MCF 10A (cell line): ENCODE measurements at regions not wholly inside any gene's neighbourhood (a gene's known extent, or its start where the extent isn't known, plus 50 kb on each side); places are given as distances from the start of the nearest gene placed in this dataset.

ENCODE experiments used
- BruUV-seq: library from RNA; stranded (reverse); fragments of 400-500 nt; replicated peaks from 2 replicates; lab custom pipeline; 2021; lab: Mats Ljungman, UMichigan
- CTCF ChIA-PET: fragments of 300-600 bp; sonication (Branson Sonifier 250); formaldehyde crosslinking; extraction: SDS; loops from one replicate; lab custom pipeline; 2021; ENCODE audit warnings: antibody characterized with exemption, inconsistent platforms; lab: Yijun Ruan, JAX
- POLR2A ChIA-PET: fragments of 300-600, 350-650 bp; sonication (Branson Sonifier 250); formaldehyde crosslinking; extraction: SDS; loops from one replicate; lab custom pipeline; 2020; ENCODE audit warnings: antibody characterized with exemption, inconsistent platforms; lab: Yijun Ruan, JAX
- DNase-seq: peaks from one replicate; pipeline ENCODE4 v3.0.0-alpha.2; 2018; ENCODE audit not compliant: unreplicated experiment
- H3K27ac Mint-ChIP-seq: one replicate; pipeline ENCODE4 v1.8.0; 2022; ENCODE audit warnings: mild to moderate bottlenecking, low read depth, mixed read lengths; ENCODE audit not compliant: unreplicated experiment
- H3K27me3 Mint-ChIP-seq: one replicate; pipeline ENCODE4 v1.8.0; 2022; ENCODE audit warnings: mixed read lengths; ENCODE audit not compliant: insufficient read depth, unreplicated experiment
- H3K36me3 Mint-ChIP-seq: one replicate; pipeline ENCODE4 v1.8.0; 2022; ENCODE audit warnings: mild to moderate bottlenecking, moderate library complexity, mixed read lengths; ENCODE audit not compliant: insufficient read depth, unreplicated experiment
- H3K4me1 Mint-ChIP-seq: one replicate; pipeline ENCODE4 v1.8.0; 2022; ENCODE audit warnings: mixed read lengths; ENCODE audit not compliant: insufficient read depth, unreplicated experiment
- H3K4me3 Mint-ChIP-seq: one replicate; pipeline ENCODE4 v1.8.0; 2022; ENCODE audit warnings: mild to moderate bottlenecking, moderate library complexity, mixed read lengths; ENCODE audit not compliant: unreplicated experiment
- H3K9me3 Mint-ChIP-seq: one replicate; pipeline ENCODE4 v1.8.0; 2022; ENCODE audit warnings: mixed read lengths; ENCODE audit not compliant: unreplicated experiment
- intact Hi-C: fragments of 100-400 bp; cut with micrococcal nuclease; formaldehyde crosslinking; loops from 2 replicates; pipeline ENCODE4 v1.14.1; 2022
- TF ChIP-seq, protein P1 (sequence below): fragments of 200-600 bp; IDR thresholded peaks from one replicate; pipeline ENCODE4 v1.8.0; 2022; ENCODE audit warnings: antibody characterized with exemption, mild to moderate bottlenecking; ENCODE audit not compliant: unreplicated experiment

DNA sequence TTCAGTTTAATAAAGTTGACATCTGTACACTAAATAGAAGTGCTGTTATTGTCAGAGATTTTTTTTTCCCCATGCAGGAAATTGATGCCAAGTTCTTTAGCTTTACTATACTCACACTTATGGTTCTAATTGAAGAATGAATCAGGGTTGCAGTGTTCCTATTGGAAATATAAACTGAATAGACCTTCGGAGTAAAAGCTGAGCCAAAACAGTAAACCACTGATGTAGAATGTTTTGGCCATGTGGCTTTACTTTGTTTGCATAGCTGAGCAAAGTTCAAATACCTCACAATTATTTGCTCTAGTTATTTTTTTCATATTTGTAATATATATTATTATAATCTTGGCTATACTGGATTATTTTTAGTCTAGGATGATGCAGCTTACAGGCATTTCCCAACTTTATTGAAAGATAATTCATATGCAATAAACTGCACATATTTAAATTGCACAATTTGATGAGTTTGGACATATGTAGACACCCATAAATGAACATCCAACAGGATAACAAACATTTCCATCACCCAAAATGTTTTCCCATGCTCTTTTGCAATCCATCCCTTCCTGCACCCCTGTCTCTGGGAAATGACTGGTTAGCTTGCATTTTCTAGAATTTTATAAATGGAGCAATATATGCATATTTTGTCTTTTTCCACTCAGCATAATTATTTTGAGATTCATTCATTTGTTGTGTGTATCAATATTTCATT is 105.8 kb upstream of the NOX3 start:
- no TSS peak for BruUV-seq

DNA sequence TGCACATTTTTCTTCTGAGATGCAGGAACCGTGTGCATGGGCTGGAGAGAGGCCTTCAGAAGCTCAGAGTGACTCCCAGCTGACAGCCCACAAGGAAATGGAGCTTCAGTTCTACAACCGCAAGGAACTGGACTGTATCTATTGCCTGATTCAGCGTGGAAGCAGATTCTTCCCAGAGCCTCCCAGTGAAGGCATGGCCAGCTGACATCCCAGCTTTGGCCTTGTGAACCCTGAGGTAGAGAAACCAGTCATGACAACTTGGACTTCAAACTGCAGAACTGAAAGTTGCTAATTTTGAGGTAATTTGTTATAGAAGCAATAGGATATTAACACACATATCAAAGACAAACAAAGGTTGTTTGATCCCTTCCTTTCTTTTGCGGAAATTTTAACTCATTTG is 94.3 kb upstream of the NOX3 start:
- H3K36me3 Mint-ChIP-seq: no peaks in the 10 kb centered on the region
- POLR2A ChIA-PET: no interaction called here
- CTCF ChIA-PET: interaction anchor here (0.8 kb wide), 1 partner anchor 137 kb away, joined by 3 read pairs; no protein-coding TSS in a partner anchor
- no peaks in the 10 kb centered on the region for H3K9me3 Mint-ChIP-seq
- TF ChIP-seq, protein P1, sequence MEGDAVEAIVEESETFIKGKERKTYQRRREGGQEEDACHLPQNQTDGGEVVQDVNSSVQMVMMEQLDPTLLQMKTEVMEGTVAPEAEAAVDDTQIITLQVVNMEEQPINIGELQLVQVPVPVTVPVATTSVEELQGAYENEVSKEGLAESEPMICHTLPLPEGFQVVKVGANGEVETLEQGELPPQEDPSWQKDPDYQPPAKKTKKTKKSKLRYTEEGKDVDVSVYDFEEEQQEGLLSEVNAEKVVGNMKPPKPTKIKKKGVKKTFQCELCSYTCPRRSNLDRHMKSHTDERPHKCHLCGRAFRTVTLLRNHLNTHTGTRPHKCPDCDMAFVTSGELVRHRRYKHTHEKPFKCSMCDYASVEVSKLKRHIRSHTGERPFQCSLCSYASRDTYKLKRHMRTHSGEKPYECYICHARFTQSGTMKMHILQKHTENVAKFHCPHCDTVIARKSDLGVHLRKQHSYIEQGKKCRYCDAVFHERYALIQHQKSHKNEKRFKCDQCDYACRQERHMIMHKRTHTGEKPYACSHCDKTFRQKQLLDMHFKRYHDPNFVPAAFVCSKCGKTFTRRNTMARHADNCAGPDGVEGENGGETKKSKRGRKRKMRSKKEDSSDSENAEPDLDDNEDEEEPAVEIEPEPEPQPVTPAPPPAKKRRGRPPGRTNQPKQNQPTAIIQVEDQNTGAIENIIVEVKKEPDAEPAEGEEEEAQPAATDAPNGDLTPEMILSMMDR: no peak
- BruUV-seq: no TSS peak
- no peak for DNase-seq
- H3K27me3 Mint-ChIP-seq: no peaks in the 10 kb centered on the region
- intact Hi-C loops: no loop called here
- H3K27ac Mint-ChIP-seq: no peak overlapping the region
- no peaks in the 10 kb centered on the region for H3K4me1 Mint-ChIP-seq
- no peak overlapping the region for H3K4me3 Mint-ChIP-seq

More for the DNA sequence above, 105.8 kb upstream of the NOX3 start:
- H3K27ac Mint-ChIP-seq: no peak overlapping the region
- ChIA-PET POLR2A (interaction anchor here (1.0 kb wide), 1 partner anchor 15 kb away, joined by 3 read pairs; no protein-coding TSS in a partner anchor), CTCF (interaction anchor here (0.6 to 1.0 kb wide), 3 partner anchors 10 to 904 kb away, joined by 3 to 5 read pairs (median 4); no protein-coding TSS in a partner anchor)
- H3K9me3 Mint-ChIP-seq: no peaks in the 10 kb centered on the region
- DNase-seq: peak; percentile 2
- no peak overlapping the region for H3K4me3 Mint-ChIP-seq
- H3K4me1 Mint-ChIP-seq: no peaks in the 10 kb centered on the region
- H3K36me3 Mint-ChIP-seq: no peaks in the 10 kb centered on the region
- TF ChIP-seq, protein P1: no peak
- intact Hi-C loops: no loop called here
- peaks cover 10% of the 10 kb centered on the region for H3K27me3 Mint-ChIP-seq

DNA sequence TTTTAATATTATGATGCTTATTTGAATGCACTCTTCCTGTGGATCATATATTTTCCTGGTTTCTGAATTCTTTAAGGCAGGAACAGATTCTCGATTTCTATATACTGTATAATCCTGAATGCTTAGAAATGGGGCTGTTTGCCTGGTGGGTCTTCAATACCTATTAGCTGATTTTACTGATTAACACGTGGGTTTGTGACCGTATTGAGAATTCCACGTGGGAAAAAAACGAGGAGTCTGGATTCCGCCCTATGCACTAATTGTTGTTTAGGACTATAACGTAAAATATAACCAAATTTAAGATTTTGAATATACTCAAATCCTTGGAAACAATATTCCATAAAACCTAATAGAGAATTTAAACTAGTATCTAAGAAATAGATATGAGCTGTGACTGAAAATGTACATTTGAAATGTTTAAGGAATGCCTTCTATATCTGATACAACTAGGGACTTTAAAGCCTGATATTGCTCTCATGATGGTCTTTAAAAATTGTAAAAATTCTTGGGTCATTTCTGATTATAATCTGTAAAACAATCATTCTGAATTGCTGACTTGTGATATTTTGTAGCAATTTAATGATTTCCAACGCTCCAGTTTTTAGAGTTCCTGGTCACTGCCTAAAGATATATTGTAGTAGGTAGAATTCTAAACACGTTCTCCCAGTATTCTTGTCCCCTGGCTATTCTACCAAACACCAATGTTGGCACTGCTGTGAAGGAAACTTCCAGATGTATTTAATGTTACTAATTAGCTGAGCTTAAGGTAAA is 93.6 kb upstream of the NOX3 start:
- no TSS peak for BruUV-seq
- H3K9me3 Mint-ChIP-seq: no peaks in the 10 kb centered on the region
- H3K27ac Mint-ChIP-seq: no peak overlapping the region

More for the DNA sequence above, 93.6 kb upstream of the NOX3 start:
- ChIA-PET CTCF (interaction anchor here (0.8 kb wide), 1 partner anchor 136 kb away, joined by 3 read pairs; no protein-coding TSS in a partner anchor), POLR2A (no interaction called here)
- TF ChIP-seq, protein P1: no peak
- no peak overlapping the region for H3K4me3 Mint-ChIP-seq
- no peaks in the 10 kb centered on the region for H3K27me3 Mint-ChIP-seq
- no peak for DNase-seq
- intact Hi-C loops: no loop called here
- H3K36me3 Mint-ChIP-seq: no peaks in the 10 kb centered on the region
- H3K4me1 Mint-ChIP-seq: no peaks in the 10 kb centered on the region
